ENCODE measurements at regions not wholly inside any gene's neighbourhood (a gene's known extent, or its start where the extent isn't known, plus 50 kb on each side); places are given as distances from the start of the nearest gene placed in this dataset.

GRCh38 chr2:41741951-41742595 lies 305.7 kb upstream of the PKDCC start:
- no peak for TF ChIP-seq CTCF (IDR thresholded peaks at IDR 0.05)
- no peak for TF ChIP-seq POLR2AphosphoS5 (IDR thresholded peaks at IDR 0.05)
